ENCODE measurements at regions not wholly inside any gene's neighbourhood (a gene's known extent, or its start where the extent isn't known, plus 50 kb on each side); places are given as distances from the start of the nearest gene placed in this dataset.

DNA sequence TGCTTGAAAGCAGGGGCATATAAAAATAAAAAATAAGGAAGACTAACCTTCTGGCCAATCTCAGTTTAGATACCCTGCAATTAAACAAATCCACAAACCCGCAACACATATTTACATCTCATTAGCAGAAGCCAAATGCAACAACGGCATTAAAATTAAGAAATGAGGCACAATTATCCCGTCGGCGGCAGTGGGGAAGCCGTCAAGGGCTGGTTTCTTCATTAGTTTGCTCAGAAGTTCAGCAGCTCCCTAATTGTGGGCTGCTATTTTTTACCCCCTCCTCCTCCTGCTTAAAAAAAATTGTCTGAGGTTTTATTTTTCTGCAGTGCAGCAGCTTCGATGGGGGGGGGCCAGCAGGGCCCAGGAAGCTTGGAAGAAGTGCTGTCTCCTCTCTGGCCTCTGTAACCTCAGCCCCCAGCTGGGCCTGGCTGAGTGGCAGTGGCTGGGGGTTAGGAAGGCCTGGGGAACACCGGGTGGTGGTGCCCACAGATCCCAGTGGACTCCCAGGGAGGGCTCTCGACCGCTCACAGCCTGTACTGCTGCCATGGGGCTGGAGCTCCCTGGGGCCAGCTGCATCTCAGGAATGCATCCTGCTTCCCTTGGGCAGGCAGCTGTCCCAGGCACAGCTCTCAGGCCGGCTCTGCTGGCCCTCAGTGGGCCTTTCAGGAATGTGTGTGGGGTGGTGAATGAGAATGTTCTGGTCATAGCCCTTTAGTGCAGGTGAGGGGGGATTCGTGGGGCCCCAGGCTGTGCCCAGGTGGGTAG is 148.7 kb upstream of the B3GAT1 start:
- H3K27me3 ChIP-seq (ENCODE audit: control insufficient read depth in 1 of 2, insufficient read depth in 2 of 2, low read length in 1 of 2) = no peaks in the 10 kb centered on the region
- H3K4me3 ChIP-seq (ENCODE audit: low read length in 2 of 2) = no peak overlapping the region
- 59 to 64% methylated on average over 12 of the region's 12 CpGs for WGBS, 2 donors
- no peaks in the 10 kb centered on the region for H3K4me1 ChIP-seq (ENCODE audit: control insufficient read depth in 1 of 2, insufficient read depth in 2 of 2, low read length in 2 of 2)
- ATAC-seq (ENCODE audit: low FRiP score) = no peak
- no peaks in the 10 kb centered on the region for H3K9me3 ChIP-seq (ENCODE audit: control insufficient read depth, low read length)
- intact Hi-C loops (cut with DNase I) = no loop called here
- no peak overlapping the region for H3K27ac ChIP-seq (ENCODE audit: low read depth in 1 of 2, low read length in 2 of 2)
- DNase-seq = peak in 1 of 2 donors; percentile 55
- no peaks in the 10 kb centered on the region for H3K36me3 ChIP-seq (ENCODE audit: control insufficient read depth in 1 of 2, insufficient read depth in 2 of 2, low read length in 1 of 2)

GRCh38 chr11:134560066-134560465 is 148.0 kb upstream of the B3GAT1 start:
- no peak for ATAC-seq (ENCODE audit: low FRiP score)
- peak in 1 of 2 donors; percentile 70 for DNase-seq
- 82 to 85% methylated on average over 6 of the region's 6 CpGs for WGBS, 2 donors

DNA sequence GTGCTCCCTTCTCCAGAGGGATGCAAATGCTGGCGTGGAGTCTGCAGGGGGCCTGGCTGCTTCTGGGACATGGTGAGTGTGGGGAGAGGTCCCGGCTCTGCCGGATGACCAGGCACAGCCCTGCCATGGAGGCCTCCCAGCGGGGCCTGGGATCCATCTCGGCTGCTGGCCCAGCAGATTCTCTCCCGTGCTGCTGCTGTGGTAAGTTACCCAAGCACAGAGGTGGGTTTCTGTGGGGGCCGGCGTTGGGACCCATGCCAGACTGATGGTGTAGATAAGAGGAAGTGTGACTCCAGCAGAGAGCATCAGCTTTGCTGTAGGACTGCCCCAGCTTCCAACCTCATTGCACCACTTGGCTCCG is 147.5 kb upstream of the B3GAT1 start:
- Histone ChIP-seq H3K4me3 (ENCODE audit: low read length in 2 of 2) (no peak overlapping the region), H3K9me3 (ENCODE audit: control insufficient read depth, low read length) (no peaks in the 10 kb centered on the region), H3K4me1 (ENCODE audit: control insufficient read depth in 1 of 2, insufficient read depth in 2 of 2, low read length in 2 of 2) (no peaks in the 10 kb centered on the region), H3K36me3 (ENCODE audit: control insufficient read depth in 1 of 2, insufficient read depth in 2 of 2, low read length in 1 of 2) (no peaks in the 10 kb centered on the region), H3K27ac (ENCODE audit: low read depth in 1 of 2, low read length in 2 of 2) (no peak overlapping the region), H3K27me3 (ENCODE audit: control insufficient read depth in 1 of 2, insufficient read depth in 2 of 2, low read length in 1 of 2) (no peaks in the 10 kb centered on the region)
- ATAC-seq (ENCODE audit: low FRiP score) = no peak
- intact Hi-C loops (cut with DNase I) = no loop called here
- WGBS, 2 donors = 59 to 73% methylated on average over 9 of the region's 9 CpGs
- DNase-seq = peak in 1 of 2 donors; percentile 37

More at GRCh38 chr11:134560066-134560465, 148.0 kb upstream of the B3GAT1 start:
- no peaks in the 10 kb centered on the region for H3K9me3 ChIP-seq (ENCODE audit: control insufficient read depth, low read length)
- intact Hi-C loops (cut with DNase I) = no loop called here
- no peaks in the 10 kb centered on the region for H3K27me3 ChIP-seq (ENCODE audit: control insufficient read depth in 1 of 2, insufficient read depth in 2 of 2, low read length in 1 of 2)
- no peak overlapping the region for H3K27ac ChIP-seq (ENCODE audit: low read depth in 1 of 2, low read length in 2 of 2)
- no peak overlapping the region for H3K4me3 ChIP-seq (ENCODE audit: low read length in 2 of 2)
- no peaks in the 10 kb centered on the region for H3K36me3 ChIP-seq (ENCODE audit: control insufficient read depth in 1 of 2, insufficient read depth in 2 of 2, low read length in 1 of 2)
- H3K4me1 ChIP-seq (ENCODE audit: control insufficient read depth in 1 of 2, insufficient read depth in 2 of 2, low read length in 2 of 2) = no peaks in the 10 kb centered on the region

GRCh38 chr11:134558916-134559601 is 147.0 kb upstream of the B3GAT1 start:
- no peak overlapping the region for H3K4me3 ChIP-seq (ENCODE audit: low read length in 2 of 2)
- WGBS, 2 donors = 75 to 77% methylated on average over 16 of the region's 16 CpGs

GRCh38 chr11:134558258-134558835 is 146.3 kb upstream of the B3GAT1 start:
- Histone ChIP-seq H3K9me3 (ENCODE audit: control insufficient read depth, low read length) (no peaks in the 10 kb centered on the region), H3K4me1 (ENCODE audit: control insufficient read depth in 1 of 2, insufficient read depth in 2 of 2, low read length in 2 of 2) (no peaks in the 10 kb centered on the region), H3K4me3 (ENCODE audit: low read length in 2 of 2) (no peak overlapping the region), H3K27ac (ENCODE audit: low read depth in 1 of 2, low read length in 2 of 2) (no peak overlapping the region), H3K36me3 (ENCODE audit: control insufficient read depth in 1 of 2, insufficient read depth in 2 of 2, low read length in 1 of 2) (no peaks in the 10 kb centered on the region), H3K27me3 (ENCODE audit: control insufficient read depth in 1 of 2, insufficient read depth in 2 of 2, low read length in 1 of 2) (no peaks in the 10 kb centered on the region)
- intact Hi-C loops (cut with DNase I) = no loop called here
- DNase-seq = peak in 1 of 2 donors; percentile 12
- 85 to 95% methylated on average over 4 of the region's 4 CpGs for whole genome bisulfite sequencing, 2 donors
- ATAC-seq (ENCODE audit: low FRiP score) = no peak

More at GRCh38 chr11:134558916-134559601, 147.0 kb upstream of the B3GAT1 start:
- H3K27ac ChIP-seq (ENCODE audit: low read depth in 1 of 2, low read length in 2 of 2) = no peak overlapping the region
- H3K4me1 ChIP-seq (ENCODE audit: control insufficient read depth in 1 of 2, insufficient read depth in 2 of 2, low read length in 2 of 2) = no peaks in the 10 kb centered on the region
- ATAC-seq (ENCODE audit: low FRiP score) = no peak
- no peaks in the 10 kb centered on the region for H3K9me3 ChIP-seq (ENCODE audit: control insufficient read depth, low read length)
- intact Hi-C loops (cut with DNase I) = no loop called here
- no peaks in the 10 kb centered on the region for H3K27me3 ChIP-seq (ENCODE audit: control insufficient read depth in 1 of 2, insufficient read depth in 2 of 2, low read length in 1 of 2)
- no peaks in the 10 kb centered on the region for H3K36me3 ChIP-seq (ENCODE audit: control insufficient read depth in 1 of 2, insufficient read depth in 2 of 2, low read length in 1 of 2)
- DNase-seq = peak in 1 of 2 donors; percentile 17

DNA sequence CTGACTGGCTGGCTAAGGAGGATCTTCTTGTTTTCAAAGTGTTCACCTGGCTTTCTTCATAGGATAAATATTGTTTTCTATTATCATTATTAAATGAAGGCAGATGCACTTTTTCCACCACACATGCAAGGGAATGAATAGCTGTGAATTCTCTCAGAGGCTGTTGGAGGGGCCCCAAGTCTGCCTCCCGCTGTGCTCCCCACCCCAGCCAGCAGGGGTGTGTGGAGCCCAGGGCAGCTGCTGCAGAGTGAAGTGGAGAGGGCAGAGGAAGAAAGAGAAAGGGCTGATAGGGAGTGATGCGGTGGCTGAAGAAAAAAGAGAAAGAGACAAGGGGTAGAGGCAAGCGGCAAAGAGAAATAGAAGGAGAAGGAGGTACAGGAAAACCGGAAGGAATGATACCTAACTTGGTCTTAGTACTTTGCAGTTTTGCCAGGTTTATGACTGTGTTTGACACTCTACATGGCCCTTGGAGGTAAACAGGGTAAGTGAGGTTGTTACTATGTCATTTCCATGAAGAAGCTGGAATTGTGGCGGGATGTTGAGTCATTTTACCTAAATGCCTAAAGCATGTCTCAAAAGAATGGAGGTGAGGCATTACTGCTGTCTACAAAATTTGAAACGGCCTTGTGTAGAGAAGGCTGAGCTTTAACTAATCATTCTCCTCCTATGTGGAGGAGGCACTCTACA is 145.7 kb upstream of the B3GAT1 start:
- Histone ChIP-seq H3K27ac (ENCODE audit: low read depth in 1 of 2, low read length in 2 of 2) (no peak overlapping the region), H3K9me3 (ENCODE audit: control insufficient read depth, low read length) (no peaks in the 10 kb centered on the region), H3K27me3 (ENCODE audit: control insufficient read depth in 1 of 2, insufficient read depth in 2 of 2, low read length in 1 of 2) (no peaks in the 10 kb centered on the region), H3K36me3 (ENCODE audit: control insufficient read depth in 1 of 2, insufficient read depth in 2 of 2, low read length in 1 of 2) (no peaks in the 10 kb centered on the region), H3K4me3 (ENCODE audit: low read length in 2 of 2) (no peak overlapping the region), H3K4me1 (ENCODE audit: control insufficient read depth in 1 of 2, insufficient read depth in 2 of 2, low read length in 2 of 2) (no peaks in the 10 kb centered on the region)
- WGBS, 2 donors = 81 to 84% methylated on average over 6 of the region's 6 CpGs
- no peak for ATAC-seq (ENCODE audit: low FRiP score)
- intact Hi-C loops (cut with DNase I) = no loop called here
- DNase-seq = peak in 1 of 2 donors; percentile 10

GRCh38 chr11:134556186-134556585 is 144.1 kb upstream of the B3GAT1 start:
- H3K9me3 ChIP-seq (ENCODE audit: control insufficient read depth, low read length) = no peaks in the 10 kb centered on the region
- no peaks in the 10 kb centered on the region for H3K36me3 ChIP-seq (ENCODE audit: control insufficient read depth in 1 of 2, insufficient read depth in 2 of 2, low read length in 1 of 2)
- H3K4me3 ChIP-seq (ENCODE audit: low read length in 2 of 2) = no peak overlapping the region
- DNase-seq (peak in 1 of 2 donors; percentile 6), ATAC-seq (ENCODE audit: low FRiP score) (no peak)
- no peak overlapping the region for H3K27ac ChIP-seq (ENCODE audit: low read depth in 1 of 2, low read length in 2 of 2)
- H3K27me3 ChIP-seq (ENCODE audit: control insufficient read depth in 1 of 2, insufficient read depth in 2 of 2, low read length in 1 of 2) = no peaks in the 10 kb centered on the region
- WGBS, 2 donors = 93 to 97% methylated on average over 4 of the region's 4 CpGs
- H3K4me1 ChIP-seq (ENCODE audit: control insufficient read depth in 1 of 2, insufficient read depth in 2 of 2, low read length in 2 of 2) = no peaks in the 10 kb centered on the region
- intact Hi-C loops (cut with DNase I) = no loop called here

DNA sequence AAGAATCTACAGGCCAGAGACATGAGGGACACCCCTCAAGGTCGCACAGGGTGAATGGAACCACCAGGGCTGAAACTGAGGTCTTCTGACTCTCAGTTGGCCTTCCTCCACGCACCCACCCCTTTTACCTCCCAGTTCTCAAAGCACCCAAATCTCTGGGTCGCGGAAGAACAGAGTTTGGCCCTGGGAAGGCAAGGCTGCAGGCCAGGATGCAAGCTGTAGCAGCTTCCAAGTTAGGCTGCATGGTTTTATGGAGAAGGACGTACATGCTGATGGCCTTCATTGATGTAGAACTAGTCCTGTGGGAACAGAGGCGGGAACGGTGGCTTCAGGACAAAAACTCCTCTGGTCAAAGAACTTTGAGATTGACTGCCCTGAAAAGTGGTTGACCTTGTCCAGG is 143.5 kb upstream of the B3GAT1 start:
- ATAC-seq (ENCODE audit: low FRiP score) = no peak
- Histone ChIP-seq H3K4me1 (ENCODE audit: control insufficient read depth in 1 of 2, insufficient read depth in 2 of 2, low read length in 2 of 2) (no peaks in the 10 kb centered on the region), H3K27me3 (ENCODE audit: control insufficient read depth in 1 of 2, insufficient read depth in 2 of 2, low read length in 1 of 2) (no peaks in the 10 kb centered on the region), H3K27ac (ENCODE audit: low read depth in 1 of 2, low read length in 2 of 2) (no peak overlapping the region), H3K36me3 (ENCODE audit: control insufficient read depth in 1 of 2, insufficient read depth in 2 of 2, low read length in 1 of 2) (no peaks in the 10 kb centered on the region), H3K9me3 (ENCODE audit: control insufficient read depth, low read length) (no peaks in the 10 kb centered on the region), H3K4me3 (ENCODE audit: low read length in 2 of 2) (no peak overlapping the region)
- peak in 1 of 2 donors; percentile 26 for DNase-seq
- WGBS, 2 donors = 90% methylated on average over 7 of the region's 7 CpGs
- intact Hi-C loops (cut with DNase I) = no loop called here

All from aorta (tissue), 5 donors.